GM21423 (cell line): ENCODE measurements at regions not wholly inside any gene's neighbourhood (a gene's known extent, or its start where the extent isn't known, plus 50 kb on each side); places are given as distances from the start of the nearest gene placed in this dataset.
"Not testable (repeated sequence)": the region's sequence is repeated elsewhere in the genome, so short reads cannot be mapped to it uniquely, and the experiment has no call there.

ENCODE experiments used
- ATAC-seq: cut with Tn5 transposase; IDR thresholded peaks from one replicate; pipeline ENCODE4 v1.9.1; 2021; ENCODE audit warnings: mild to moderate bottlenecking, moderate library complexity; ENCODE audit not compliant: unreplicated experiment

DNA sequence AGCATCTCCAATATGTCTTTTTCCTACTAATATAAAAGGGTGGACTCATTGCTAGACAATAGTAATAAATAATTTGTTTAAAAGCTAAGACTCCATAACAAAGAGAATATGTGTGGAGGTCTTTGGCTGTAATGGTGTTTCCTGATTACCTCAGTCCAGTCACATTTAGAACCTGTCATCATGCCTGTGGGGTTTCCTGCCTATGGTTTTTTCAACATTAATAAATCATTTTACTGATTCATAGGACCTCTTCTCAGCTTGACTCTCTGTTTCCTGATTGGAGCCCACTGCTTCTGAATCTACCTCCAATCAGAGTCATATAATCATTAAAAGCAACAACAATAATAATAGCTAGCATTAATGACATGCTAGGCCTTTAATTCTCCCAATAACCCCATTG, 52.4 kb upstream of the GNAI1 start:
- ATAC-seq, result no peak

DNA sequence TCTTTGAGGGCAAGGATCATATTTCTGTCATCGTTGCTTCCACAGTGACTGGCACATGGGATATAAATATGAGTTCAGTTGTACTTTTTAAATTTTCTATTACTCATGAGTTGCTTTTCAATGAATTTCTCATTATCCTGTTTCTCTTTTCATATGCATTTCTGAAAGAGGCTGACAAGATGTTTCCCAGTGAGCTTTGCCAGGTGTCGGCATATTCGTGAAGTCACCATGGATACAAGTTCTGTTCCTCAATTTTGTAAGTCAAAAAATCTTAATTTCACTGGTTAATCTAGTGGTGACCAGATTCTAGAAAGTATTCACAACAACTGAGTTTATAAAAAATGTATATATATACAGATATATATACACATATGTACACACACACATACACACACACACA, 55.7 kb upstream of the GNAI1 start:
- no peak for ATAC-seq

DNA sequence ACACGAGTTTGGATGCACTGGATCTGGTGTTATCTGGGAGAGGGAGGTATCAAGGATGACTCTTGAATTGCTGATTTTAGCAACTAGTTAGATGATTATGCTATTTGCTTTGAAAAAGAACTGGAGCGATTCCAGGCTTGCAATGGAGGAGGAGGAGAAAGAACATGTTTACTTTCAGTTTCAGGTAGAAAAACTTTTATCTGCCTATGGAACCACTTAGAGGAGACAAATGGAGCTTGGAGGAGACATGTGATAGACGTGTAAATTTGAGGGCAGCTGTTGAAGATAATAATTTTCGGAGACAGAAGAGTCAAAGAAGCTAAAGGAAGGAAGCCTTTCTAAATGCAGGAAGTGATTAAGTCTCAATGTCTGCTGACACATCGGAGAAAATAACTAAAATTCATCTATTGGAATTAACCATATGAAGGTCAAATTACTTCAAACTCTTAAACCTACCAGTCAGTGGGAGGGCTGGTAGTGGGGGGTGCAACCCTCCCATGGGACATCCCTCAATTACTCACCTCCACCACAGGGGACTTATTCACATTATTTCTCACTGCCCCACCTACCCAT, 56.4 kb upstream of the GNAI1 start:
- ATAC-seq, result no peak

DNA sequence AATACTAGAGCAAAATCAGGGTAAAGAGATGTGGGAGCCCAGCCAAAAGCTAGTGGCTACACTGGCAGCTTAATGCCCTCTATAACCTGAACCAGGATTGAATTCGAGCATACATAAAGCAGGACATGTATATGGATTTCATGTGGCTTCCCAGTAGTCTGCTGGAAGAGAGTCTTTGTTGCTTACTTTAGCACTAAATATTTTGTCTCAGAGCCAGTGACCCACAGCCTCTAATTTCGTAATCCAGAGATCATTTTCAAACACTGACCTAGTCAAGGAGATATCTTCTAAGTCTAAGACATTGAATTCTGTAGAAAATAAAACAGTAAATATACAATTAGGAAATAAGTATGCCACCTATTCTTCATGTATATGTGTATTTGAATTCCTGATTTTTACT, 64.2 kb upstream of the GNAI1 start:
- ATAC-seq, result no peak

DNA sequence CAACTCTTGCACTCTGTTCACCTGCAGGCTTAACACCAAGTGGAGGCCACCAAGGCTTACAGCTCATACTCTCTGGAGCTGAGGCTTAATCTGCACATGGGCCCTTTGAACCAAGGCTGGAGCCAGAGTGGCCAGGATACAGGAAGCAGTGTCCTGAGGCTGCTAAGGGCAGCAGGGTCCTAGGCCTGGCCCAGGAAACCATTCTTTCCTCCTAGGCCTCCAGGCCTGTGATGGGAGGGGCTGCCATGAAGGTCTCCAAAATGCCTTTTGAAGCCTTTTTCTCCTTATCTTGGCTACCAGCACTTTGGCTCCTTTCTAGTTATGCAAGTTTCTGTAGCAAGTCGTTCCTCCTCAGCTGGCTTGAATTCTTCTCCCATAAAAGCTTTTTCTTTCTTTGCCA, 68.0 kb upstream of the GNAI1 start:
- ATAC-seq, result no peak

DNA sequence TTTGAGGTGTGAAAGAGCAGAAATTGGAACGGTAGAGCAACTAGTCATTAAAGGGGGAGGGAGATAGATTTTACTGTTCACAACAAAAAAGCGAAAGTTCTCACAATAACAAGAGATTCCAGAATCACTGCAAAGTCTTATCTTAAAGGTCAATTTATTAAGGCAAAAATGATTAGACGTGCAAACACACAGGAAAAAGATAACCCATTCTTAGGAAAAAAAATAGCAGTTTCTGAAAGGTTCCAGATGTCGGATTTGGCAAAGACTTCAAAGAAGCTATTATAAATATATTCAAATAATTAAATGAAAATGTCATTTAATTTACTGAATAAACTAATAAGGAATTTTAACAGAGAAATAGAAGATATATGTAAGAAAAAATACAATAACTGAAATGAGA, 70.8 kb upstream of the GNAI1 start:
- ATAC-seq, result no peak

DNA sequence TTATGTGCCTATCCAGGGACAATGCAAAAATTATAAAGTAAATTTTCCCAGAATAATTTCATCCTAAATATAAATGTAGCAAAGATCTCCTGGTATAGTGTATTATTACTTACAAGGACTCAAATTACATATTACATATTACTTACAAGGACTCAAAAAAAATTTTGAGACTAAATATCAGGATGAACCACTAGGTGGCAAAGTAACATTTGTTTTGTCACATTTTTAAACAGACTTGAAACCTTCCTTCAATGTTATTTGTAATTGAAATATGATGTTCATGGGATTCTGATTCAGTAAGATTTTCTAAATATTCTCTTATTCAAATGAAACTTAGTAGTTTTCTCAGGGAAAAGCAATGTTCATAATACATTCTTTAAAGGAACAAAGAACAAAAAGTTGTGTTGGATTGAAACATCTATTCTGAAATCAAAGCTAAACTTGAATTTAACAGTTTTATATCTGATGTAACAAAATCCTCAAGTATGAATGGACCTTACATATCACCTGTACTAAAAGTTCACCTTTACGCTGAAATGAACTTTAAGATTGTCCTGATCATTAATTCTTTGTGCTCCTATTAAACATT, 74.3 kb upstream of the GNAI1 start:
- ATAC-seq, result no peak

DNA sequence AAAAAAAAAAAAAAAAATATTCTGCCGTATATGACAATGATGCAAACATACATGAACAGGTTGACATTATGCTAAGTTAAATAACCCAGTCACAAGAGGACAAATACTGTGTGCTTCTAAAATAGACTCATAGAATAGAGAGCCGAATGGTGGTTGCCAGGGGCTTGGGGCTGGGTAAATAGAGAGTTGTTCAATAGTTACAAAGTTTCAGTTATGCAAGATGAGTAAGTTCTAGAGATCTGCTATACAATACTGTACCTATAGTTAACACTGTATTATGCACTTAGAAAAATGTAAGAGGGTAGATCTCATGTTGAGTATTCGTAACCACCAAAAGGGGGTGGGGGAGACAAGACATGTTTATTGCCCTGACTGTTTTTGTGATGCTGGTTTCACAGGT, 77.1 kb upstream of the GNAI1 start:
- no peak for ATAC-seq

DNA sequence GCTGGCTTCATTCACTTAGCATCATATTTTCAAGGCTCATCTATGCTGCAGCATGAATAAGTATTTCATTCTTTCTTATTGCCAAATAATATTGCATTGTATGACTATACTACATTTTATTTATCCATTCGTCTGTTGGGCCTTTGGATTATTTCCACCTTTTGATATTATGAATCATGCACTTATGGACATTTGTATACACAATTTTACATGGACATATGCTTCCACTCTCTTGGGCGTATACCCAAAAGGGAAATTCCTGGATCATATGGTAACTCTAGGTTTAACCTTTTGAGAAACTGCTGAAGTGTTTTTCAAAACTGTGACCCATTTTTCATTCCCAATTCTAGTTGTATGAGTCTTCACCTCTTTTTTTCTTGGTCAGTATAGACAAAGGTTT, 80.3 kb upstream of the GNAI1 start:
- no peak for ATAC-seq

DNA sequence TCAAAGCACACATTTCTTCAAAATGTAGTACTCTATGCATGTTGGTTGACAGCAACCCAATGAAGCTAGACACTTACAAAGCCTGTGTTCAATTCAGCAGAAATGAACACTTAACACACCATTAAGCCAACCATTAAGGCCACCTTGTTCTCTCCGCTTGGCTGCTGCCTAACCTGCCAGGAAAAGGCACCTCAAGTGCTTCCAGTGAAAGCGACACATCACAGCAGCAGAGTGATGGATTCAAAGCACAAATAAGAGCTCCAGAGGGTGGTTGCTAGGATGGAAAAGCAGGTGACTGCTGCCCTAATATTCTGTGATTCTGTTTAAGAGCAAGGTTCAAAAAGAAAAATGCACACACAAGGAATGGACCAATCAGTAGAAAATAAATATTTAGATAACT, 81.5 kb upstream of the GNAI1 start:
- ATAC-seq, result no peak

DNA sequence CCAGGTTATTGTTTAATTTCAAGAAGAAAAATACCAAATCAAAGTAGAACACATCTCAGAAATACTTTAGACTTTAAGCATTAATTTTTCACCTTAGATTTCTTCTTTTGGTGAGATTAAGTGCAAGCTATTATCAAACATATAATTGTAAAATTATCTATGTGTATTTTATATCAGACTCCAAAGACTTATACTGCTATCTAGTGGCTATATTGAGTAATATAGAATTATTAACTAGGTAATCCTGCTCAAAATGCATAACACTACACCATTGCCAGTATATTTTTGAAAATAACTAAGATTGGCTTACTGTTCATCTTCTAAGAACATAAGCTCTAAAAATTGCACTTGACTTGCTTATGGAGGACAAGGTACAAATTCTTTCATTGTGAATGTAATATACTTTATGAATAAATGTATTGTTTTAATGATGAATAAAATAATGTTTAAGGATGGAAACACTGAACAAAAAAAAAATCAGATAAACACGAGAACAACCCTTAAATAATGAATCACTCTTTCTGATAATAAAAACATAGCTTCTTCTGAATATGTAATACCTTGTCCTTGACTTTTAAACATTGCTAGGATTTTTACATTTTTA, 86.7 kb upstream of the GNAI1 start:
- no peak for ATAC-seq

DNA sequence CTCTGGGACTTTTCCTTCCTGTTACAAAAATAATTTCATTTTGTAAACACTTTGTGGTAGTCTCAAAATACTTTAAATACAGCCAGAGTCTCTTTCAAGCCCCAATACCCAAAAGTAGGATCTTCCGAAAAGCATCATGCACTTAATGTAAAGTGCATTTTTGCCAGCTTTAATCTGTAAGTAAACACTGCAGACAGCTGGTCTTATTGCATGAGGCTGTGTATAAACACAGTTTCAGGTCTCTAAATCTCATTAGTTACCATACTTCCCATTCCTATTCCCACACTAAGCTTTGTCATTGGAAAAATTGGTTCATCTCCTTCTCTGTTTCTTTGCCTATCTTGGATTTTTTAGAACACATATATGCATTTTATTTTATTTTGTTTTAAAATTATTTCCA, 87.6 kb upstream of the GNAI1 start:
- ATAC-seq, result no peak

DNA sequence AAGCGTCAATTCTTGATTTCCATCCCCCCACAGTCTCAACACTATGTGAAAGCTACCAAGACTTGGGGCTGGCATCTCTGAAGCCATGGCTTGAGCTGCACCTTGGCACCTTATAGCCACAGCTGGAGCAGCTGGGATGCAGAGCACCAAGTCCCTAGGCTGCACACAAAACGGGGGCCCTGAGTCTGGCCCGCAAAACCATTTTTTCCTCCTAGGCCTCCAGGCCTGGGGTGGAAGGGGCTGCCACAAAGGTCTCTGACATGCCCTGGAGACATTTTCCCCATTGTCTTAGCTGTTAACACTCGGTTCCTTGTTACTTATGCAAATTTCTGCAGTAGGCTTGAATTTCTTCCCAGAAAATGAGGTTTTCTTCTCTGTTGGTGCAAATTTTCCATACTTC, 89.8 kb upstream of the GNAI1 start:
- no peak for ATAC-seq

DNA sequence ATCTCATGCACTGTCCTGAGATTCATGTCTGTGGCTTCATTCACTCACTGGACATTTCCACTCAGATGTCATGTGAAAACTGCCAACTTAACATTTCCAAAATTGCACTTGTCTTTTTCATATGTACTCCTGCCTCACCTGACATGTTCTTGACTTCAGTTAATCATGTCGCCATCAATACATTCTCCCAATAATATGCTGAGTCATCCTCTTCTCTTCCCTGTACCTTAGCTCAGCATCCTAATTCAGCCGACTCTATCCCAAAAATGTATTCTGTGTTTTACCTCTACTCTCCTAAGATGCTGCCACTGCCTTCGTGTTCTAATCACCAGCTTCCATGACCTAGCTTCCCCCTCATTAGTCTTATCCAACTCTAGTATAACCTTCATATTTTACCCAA, 93.9 kb upstream of the GNAI1 start:
- no peak for ATAC-seq

DNA sequence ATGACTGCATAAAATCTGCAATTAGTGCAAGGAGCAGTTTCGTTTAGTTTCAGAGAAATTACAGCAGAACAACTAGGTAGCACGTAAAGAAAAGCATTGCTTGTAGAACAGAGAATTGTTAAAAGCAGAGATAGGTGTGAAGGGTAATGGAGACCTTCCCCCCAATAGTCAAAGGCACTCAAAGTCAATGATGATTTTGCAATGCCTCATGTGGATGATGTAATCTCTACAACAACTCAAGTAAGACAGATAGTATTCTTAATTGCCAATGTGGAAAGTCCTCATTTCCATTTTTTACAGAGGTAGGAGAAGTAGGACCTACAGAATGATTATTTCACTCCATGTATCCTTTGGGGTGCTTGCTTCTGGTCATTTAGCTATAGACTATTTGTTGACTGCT, 94.3 kb upstream of the GNAI1 start:
- no peak for ATAC-seq

DNA sequence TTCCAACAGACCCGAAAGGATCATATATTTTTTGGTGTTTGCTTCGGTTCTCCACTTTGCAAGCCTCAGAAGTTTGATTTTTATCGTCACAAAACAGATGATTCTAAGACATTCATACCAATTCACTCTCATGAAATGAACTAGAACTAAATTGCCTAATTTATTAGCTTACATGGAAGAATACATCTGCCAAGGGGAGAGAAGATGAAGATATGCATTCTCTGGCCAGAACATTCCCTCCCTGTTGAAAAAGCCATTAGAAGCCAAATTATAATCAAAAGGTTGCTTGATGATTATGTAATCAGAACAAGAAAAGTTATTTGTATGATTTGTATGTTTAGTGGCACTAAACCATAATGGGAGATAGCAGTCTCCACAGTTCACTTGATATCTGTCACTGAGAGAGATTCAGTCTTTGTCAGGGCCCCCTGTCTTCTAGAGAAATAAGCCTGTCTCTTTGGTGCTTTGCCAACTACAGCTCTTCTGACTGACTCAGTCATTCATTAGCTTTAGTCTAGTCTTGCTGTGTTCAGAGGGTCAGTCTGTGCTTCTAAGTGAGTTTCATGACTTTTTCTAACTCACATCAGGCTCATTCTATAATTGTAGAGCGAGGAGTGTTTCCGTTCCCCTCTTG, 95.3 kb upstream of the GNAI1 start:
- ATAC-seq, result no peak

DNA sequence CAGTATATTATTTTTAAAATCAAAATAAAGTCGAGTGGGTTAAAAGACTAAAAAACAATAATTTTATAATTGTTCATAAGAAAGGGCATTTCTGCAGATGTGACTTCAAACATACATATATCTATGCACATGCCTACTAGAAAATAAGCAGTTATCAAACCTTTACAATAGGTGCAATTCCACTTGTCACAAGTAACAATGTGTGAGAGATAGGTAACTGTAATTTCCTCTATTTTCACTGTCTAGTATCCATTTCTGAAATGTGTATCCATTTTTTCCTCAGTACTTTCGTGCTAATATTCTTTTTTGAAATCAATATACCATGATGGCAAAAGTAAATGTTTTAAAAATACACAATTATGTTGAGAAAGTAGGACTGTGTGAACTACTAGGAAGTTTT, 96.9 kb upstream of the GNAI1 start:
- ATAC-seq, result no peak

DNA sequence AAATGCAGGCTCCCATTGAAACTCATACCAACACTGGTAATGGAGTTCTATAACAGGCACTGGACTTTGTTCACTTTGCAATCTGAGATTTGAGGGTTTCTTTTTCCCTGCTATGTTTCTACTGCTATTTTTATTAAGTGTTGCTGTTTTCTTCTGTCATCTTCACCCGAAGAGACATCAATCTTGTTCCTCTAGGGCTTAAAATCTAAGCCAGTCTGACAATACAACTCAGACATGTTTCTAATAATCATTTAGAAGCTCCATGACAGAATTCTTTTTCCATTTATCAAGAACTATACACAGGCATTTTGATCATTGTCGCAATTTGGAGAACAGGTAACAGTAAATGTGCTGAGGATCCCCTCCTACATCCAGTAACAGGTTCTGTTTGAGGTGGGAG, 98.5 kb upstream of the GNAI1 start:
- ATAC-seq, result no peak

DNA sequence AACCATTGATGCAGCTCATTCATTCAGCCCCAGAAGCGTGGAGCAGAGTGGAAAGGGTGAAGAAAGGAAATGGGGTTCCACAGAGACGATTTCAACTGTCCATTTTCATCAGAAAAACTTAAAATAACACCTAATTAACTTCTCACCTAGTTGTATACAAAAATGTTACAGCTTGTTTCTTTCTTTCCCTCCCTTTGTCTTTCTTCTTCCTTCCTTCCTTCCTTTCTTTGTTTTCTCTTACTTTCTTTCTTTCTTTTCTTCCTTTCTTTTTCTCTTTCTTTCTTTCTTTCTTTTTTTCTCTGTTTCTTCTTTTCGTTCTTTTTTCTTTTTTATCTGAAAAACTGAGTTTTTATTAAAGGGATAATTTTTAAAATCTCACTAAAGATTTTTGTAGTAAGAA, 105.9 kb upstream of the GNAI1 start:
- no peak for ATAC-seq

DNA sequence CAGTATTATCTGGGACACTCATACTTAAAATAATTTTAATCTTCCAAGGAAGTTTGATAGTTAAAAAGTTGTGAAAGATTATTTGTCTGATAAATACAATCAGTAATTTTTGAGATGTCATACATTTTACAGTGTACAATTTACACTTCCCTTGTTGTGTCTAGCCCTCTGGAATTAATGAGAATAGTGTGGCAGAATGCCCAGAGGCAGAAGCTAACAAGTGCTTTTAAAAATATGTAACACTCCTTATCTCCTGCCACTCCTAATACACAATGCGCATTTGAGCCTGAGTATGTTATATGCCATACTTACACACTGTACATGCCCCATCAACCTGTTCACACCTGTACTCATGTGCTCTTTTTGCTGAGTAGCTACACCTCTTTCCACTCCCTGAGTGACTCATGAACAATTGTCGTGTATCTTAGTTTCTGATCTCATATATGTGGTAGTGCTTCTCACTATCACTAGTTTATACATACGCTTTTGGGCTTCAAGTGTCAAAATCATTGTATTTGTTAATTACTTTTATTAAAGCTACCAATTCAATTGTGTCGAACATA, 106.9 kb upstream of the GNAI1 start:
- ATAC-seq, result no peak

DNA sequence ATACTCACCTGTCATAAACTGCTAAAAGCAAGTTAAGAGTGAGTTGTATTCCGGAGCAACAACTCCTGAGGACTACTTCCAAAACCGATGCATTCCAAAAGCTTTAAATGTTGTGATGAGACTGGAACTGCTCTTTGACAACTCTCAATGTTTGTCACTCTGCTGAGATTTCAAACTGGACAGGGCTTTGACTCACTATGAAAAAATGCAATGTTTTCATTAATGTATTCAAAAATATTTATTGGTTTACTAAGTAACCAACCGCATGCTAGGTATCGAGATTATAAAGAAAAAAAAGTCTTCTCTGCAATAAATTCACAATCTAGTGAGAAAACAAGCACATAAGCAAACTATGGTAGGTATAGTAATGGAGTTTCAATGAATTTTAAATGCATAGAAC, 107.9 kb upstream of the GNAI1 start:
- no peak for ATAC-seq

DNA sequence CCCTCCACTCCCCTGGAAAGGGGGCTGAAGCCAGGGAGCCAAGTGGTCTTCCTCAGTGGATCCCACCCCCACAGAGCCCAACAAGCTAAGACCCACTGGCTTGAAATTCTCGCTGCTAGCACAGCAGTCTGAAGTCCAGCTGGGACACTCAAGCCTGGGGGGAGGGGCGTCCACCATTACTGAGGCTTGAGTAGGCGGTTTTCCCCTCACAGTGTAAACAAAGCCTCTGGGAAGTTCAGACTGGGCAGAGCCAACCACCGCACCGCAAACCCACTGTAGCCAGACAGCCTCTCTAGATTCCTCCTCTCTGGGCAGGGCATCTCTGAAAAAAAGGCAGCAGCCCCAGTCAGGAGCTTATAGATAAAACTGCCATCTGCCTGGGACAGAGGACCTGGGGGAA, 114.4 kb upstream of the GNAI1 start:
- not testable (repeated sequence) for ATAC-seq
